Esophagus squamous epithelium (tissue), 5 donors: ENCODE measurements at regions not wholly inside any gene's neighbourhood (a gene's known extent, or its start where the extent isn't known, plus 50 kb on each side); places are given as distances from the start of the nearest gene placed in this dataset.

Experiments
- DNase-seq: peaks from one replicate; lab custom pipeline; 2025; lab: John Stamatoyannopoulos, UW
- H3K27ac ChIP-seq, 4 donors: fragments of 200-600 bp; sonication (generic); one replicate each; pipeline ENCODE4 v1.5.1; 2016 to 2019; ENCODE audit warnings: mild to moderate bottlenecking in 1 of 4
- H3K27me3 ChIP-seq, 4 donors: fragments of 200-600 bp; sonication (generic); 1 replicate in 3 of 4; 2 replicates in 1 of 4; pipeline versions ENCODE4 v1.5.1 to v1.6.0; 2017 to 2021; ENCODE audit warnings: antibody characterized with exemption in 1 of 4
- H3K36me3 ChIP-seq, 3 donors: fragments of 200-600 bp; sonication (generic); one replicate each; pipeline ENCODE4 v1.5.1; 2016 to 2019
- H3K4me1 ChIP-seq, 3 donors: fragments of 200-600 bp; sonication (generic); one replicate each; pipeline ENCODE4 v1.5.1; 2017 to 2019
- H3K4me3 ChIP-seq, 4 donors: fragments of 200-600 bp; sonication (generic); 1 replicate in 3 of 4; 2 replicates in 1 of 4; pipeline ENCODE4 v1.5.1; 2016 to 2019; ENCODE audit warnings: mild to moderate bottlenecking in 2 of 4, moderate library complexity in 1 of 4
- H3K9me3 ChIP-seq, 3 donors: fragments of 200-600 bp; sonication (generic); one replicate each; pipeline ENCODE4 v1.5.1; 2016 to 2019
- POLR2A ChIP-seq, 4 donors: fragments of 450-650 bp; IDR thresholded peaks; one replicate each; pipeline ENCODE4 v1.6.1; 2017; ENCODE audit warnings: antibody characterized with exemption in 4 of 4, mild to moderate bottlenecking in 4 of 4, moderate library complexity in 3 of 4
- WGBS, 2 donors: methylation state at CpG; one replicate each; pipeline ENCODE4 v1.1.5; 2018; 5-methylcytosine and 5-hydroxymethylcytosine counted together
- intact Hi-C: fragments of 100-400 bp; cut with DNase I; formaldehyde crosslinking; loops from one replicate; pipeline ENCODE4 v1.15.0; 2022
- TF ChIP-seq, protein P1 (sequence below), 6 experiments: fragments of 450-650 bp in 4 of 6; fragments of 200-600 bp in 2 of 6; sonication (generic) in 2 of 6; IDR thresholded peaks; one replicate each; pipeline ENCODE4 v1.5.1; 2016 to 2019; ENCODE audit warnings: antibody characterized with exemption in 6 of 6, mild to moderate bottlenecking in 4 of 6, moderate library complexity in 4 of 6
- donor health status: DM: yes; HTN: yes; CAD: no.

DNA sequence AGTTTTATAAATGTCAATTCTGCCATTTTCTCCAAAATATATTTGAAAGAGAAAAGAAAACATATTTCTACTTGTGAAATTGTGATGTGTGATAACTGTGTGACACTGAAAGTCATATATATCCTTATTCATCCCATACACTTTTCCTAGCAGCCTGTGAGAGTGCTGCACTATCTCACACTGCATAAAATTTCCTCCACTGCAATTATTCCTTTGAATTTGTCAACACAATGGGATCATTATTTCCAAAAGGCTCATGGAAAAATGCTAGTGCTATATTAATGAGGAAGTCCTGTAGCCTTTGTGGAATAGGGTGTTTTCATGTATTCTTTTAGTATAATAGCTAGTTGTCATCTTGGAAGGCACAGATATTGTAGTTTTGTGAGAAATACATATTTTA lies 504.1 kb downstream of the RPL10L start:
- no peaks in the 10 kb centered on the region for H3K9me3 ChIP-seq
- no peaks in the 10 kb centered on the region for H3K27me3 ChIP-seq
- no peak overlapping the region for H3K4me3 ChIP-seq
- DNase-seq = no peak
- H3K36me3 ChIP-seq = no peaks in the 10 kb centered on the region
- intact Hi-C loops = no loop called here
- TF ChIP-seq, protein P1, sequence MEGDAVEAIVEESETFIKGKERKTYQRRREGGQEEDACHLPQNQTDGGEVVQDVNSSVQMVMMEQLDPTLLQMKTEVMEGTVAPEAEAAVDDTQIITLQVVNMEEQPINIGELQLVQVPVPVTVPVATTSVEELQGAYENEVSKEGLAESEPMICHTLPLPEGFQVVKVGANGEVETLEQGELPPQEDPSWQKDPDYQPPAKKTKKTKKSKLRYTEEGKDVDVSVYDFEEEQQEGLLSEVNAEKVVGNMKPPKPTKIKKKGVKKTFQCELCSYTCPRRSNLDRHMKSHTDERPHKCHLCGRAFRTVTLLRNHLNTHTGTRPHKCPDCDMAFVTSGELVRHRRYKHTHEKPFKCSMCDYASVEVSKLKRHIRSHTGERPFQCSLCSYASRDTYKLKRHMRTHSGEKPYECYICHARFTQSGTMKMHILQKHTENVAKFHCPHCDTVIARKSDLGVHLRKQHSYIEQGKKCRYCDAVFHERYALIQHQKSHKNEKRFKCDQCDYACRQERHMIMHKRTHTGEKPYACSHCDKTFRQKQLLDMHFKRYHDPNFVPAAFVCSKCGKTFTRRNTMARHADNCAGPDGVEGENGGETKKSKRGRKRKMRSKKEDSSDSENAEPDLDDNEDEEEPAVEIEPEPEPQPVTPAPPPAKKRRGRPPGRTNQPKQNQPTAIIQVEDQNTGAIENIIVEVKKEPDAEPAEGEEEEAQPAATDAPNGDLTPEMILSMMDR (IDR thresholded peaks at IDR 0.05) = no peak
- no peak for TF ChIP-seq POLR2A (IDR thresholded peaks at IDR 0.05)
- no peaks in the 10 kb centered on the region for H3K4me1 ChIP-seq
- no peak overlapping the region for H3K27ac ChIP-seq

DNA sequence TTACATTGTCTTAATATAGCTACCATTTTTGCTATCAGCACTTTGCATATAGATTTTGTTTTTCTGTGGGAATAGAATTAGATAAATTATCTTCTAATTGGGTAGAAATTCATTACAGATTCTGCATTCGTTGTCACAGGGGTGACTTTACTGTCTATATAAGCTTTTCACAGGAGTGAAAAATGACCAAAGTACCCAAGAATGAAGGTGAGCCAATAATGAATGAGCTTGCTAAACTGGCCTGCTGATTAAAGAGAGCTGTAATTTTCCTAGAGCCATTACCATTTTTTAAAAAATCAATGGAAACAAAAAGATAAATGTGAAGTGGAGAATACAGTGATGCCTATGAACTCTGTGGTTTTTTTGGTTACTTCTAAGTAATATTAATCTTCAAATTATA lies 504.6 kb downstream of the RPL10L start:
- DNase-seq = no peak
- intact Hi-C loops = no loop called here
- no peaks in the 10 kb centered on the region for H3K27me3 ChIP-seq
- H3K4me3 ChIP-seq = no peak overlapping the region
- TF ChIP-seq POLR2A (IDR thresholded peaks at IDR 0.05) = no peak
- TF ChIP-seq, protein P1 (IDR thresholded peaks at IDR 0.05) = no peak
- no peak overlapping the region for H3K27ac ChIP-seq
- H3K4me1 ChIP-seq = no peaks in the 10 kb centered on the region
- no peaks in the 10 kb centered on the region for H3K9me3 ChIP-seq
- 17 to 63% methylated on average over 1 of the region's 1 CpG for WGBS, 2 donors
- no peaks in the 10 kb centered on the region for H3K36me3 ChIP-seq

DNA sequence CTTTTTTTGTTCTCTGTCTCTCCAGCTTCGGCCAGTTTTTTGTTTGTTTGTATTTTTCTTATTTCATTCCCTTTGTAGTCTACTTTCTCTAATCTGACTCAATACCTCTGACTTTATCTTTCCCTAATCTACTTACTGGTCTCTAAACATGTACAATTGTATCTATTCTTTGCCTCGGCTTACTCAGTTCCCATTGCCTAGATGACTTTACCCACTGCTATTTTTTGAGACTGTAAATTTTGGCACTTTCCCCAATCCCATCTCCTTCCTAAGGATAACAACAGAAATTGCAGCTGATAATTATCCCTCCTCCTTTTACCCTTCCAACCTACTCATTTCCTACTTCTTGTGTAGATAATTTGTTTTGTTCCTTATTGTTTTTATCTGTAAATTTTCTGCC lies 511.1 kb downstream of the RPL10L start:
- Histone ChIP-seq H3K4me3 (no peak overlapping the region), H3K27me3 (no peaks in the 10 kb centered on the region), H3K4me1 (no peaks in the 10 kb centered on the region), H3K9me3 (no peaks in the 10 kb centered on the region), H3K36me3 (no peaks in the 10 kb centered on the region), H3K27ac (no peak overlapping the region)
- no peak for DNase-seq
- intact Hi-C loops = no loop called here
- TF ChIP-seq, protein P1 (IDR thresholded peaks at IDR 0.05) = no peak
- no peak for TF ChIP-seq POLR2A (IDR thresholded peaks at IDR 0.05)
- WGBS, 2 donors = 30 to 45% methylated on average over 2 of the region's 2 CpGs

DNA sequence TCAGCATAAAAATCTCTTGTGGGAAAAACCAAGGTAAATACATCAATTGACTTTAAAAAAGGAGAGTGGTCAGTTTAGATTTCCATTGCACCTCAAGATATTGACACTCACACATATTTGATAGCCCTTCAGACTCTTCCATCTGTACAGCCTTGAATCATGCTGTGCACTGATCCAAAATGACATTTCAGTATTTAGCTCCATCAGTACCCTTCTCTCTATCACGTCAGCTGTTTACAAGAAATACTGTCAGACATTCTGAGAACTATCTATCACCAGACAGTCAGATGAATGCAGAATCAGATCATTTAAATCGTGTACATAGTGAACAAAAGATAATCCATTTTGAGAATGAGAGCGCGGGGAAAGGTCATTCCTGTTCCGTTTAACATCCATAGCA lies 511.9 kb downstream of the RPL10L start:
- Histone ChIP-seq H3K27me3 (no peaks in the 10 kb centered on the region), H3K4me1 (no peaks in the 10 kb centered on the region), H3K36me3 (no peaks in the 10 kb centered on the region), H3K4me3 (no peak overlapping the region), H3K9me3 (no peaks in the 10 kb centered on the region), H3K27ac (no peak overlapping the region)
- intact Hi-C loops = no loop called here
- no peak for DNase-seq
- TF ChIP-seq, protein P1 (IDR thresholded peaks at IDR 0.05) = no peak
- 54 to 72% methylated on average over 5 of the region's 5 CpGs for WGBS, 2 donors

DNA sequence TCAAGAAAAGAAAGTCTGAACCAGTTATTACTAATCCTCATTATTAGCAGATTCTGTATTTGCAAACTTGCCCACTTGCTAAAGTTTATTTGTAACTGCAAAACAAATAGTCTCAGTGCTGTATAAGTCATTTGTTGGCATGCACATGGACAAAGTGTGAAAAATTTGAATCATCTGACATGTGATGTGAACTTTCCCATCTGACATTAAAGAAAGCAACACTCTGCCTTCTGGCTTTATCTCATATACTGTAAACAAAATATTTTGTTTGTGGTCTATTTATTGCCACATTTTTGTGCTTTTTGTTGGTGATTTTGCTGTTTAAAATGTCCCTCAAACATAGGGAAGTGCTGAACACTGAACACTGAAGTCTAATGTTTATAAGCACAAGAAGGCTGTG lies 513.8 kb downstream of the RPL10L start:
- H3K9me3 ChIP-seq = no peaks in the 10 kb centered on the region
- intact Hi-C loops = no loop called here
- H3K4me1 ChIP-seq = no peaks in the 10 kb centered on the region
- DNase-seq = no peak
- no peak overlapping the region for H3K27ac ChIP-seq
- TF ChIP-seq, protein P1 (IDR thresholded peaks at IDR 0.05) = no peak
- TF ChIP-seq POLR2A (IDR thresholded peaks at IDR 0.05) = no peak
- no peaks in the 10 kb centered on the region for H3K27me3 ChIP-seq
- H3K36me3 ChIP-seq = no peaks in the 10 kb centered on the region
- no peak overlapping the region for H3K4me3 ChIP-seq
